ENCODE measurements at regions not wholly inside any gene's neighbourhood (a gene's known extent, or its start where the extent isn't known, plus 50 kb on each side); places are given as distances from the start of the nearest gene placed in this dataset.

- Histone ChIP-seq H3K56ac (ENCODE audit: insufficient read length, low read depth, low read length) (no peak overlapping the region), H2BK5ac (ENCODE audit: insufficient read length, low read length) (no peak overlapping the region), H3K4me2 (ENCODE audit: insufficient read depth, insufficient read length, low read length) (no peak overlapping the region), H3K9me3 (ENCODE audit: control insufficient read depth, low read depth, low read length) (no peaks in the 10 kb centered on the region), H2AFZ (ENCODE audit: low read length) (no peak overlapping the region), H3K18ac (ENCODE audit: insufficient read length, low read depth, low read length) (no peak overlapping the region), H3K9ac (ENCODE audit: extremely low read depth, insufficient read length, low read length) (no peak overlapping the region), H2BK12ac (ENCODE audit: insufficient read length, low read depth, low read length) (no peak overlapping the region), H3K79me2 (ENCODE audit: insufficient read depth, low read length) (no peaks in the 10 kb centered on the region), H3K23ac (ENCODE audit: insufficient read length, low read depth, low read length) (no peak overlapping the region), H3K4ac (ENCODE audit: low read depth, low read length) (no peak overlapping the region), H3K14ac (ENCODE audit: insufficient read depth, low read length) (no peak overlapping the region), H2BK15ac (ENCODE audit: low read depth, low read length) (no peak overlapping the region), H3K23me2 (ENCODE audit: insufficient read length, low read depth, low read length, poor library complexity, severe bottlenecking) (no peaks in the 10 kb centered on the region), H4K20me1 (ENCODE audit: control insufficient read depth, insufficient read depth, insufficient read length) (no peaks in the 10 kb centered on the region), H2AK5ac (ENCODE audit: insufficient read length, low read length) (no peak overlapping the region), H3K79me1 (ENCODE audit: insufficient read depth, low read depth, low read length, poor library complexity, severe bottlenecking) (no peaks in the 10 kb centered on the region), H3K4me1 (ENCODE audit: insufficient read depth, low read length) (no peaks in the 10 kb centered on the region; the same call in 1 of the 2 replicates), H3K27ac (ENCODE audit: insufficient read length, low read depth, low read length) (no peak overlapping the region), H4K8ac (replicated peaks; ENCODE audit: insufficient read length, low read depth, low read length) (no peak overlapping the region), H3T11ph (ENCODE audit: low read length) (no peak overlapping the region), H3K27me3 (ENCODE audit: insufficient read depth, low read length) (no peaks in the 10 kb centered on the region), H4K5ac (ENCODE audit: insufficient read length, low read depth, low read length) (no peak overlapping the region), H2BK120ac (ENCODE audit: low read depth, low read length, poor library complexity, severe bottlenecking) (no peak overlapping the region), H2BK20ac (ENCODE audit: low read depth, low read length, poor library complexity, severe bottlenecking) (no peak overlapping the region), H4K91ac (ENCODE audit: insufficient read length, low read depth, low read length) (no peak overlapping the region)
- Mint-ChIP-seq H3K27me3 (ENCODE audit: low read depth) (no peaks in the 10 kb centered on the region), H3K27ac (peak overlapping the region in 1 of 3 experiments; percentile 24; a peak in 1 of 7 replicates), H3K4me3 (no peak overlapping the region), H3K36me3 (ENCODE audit: insufficient read depth in 1 of 3, low read depth in 3 of 3) (no peaks in the 10 kb centered on the region), H3K4me1 (peaks cover 10 to 12% of the 10 kb centered on the region in 2 experiments), H3K9me3 (no peaks in the 10 kb centered on the region)
- WGBS (ENCODE audit: extremely low coverage, insufficient read length, low lambda C conversion rate): no CpG with 5 or more reads among the region's 6 CpGs
- no peak for DNase-seq
- no peak for TF ChIP-seq CTCF (conservative IDR thresholded peaks at IDR 0.05)
These were observed 50.1 kb upstream of the PDE4D start for GRCh38 chr5:59943452-59944113.

Data from H9 (cell line).